ENCODE measurements at regions not wholly inside any gene's neighbourhood (a gene's known extent, or its start where the extent isn't known, plus 50 kb on each side); places are given as distances from the start of the nearest gene placed in this dataset.

- TF ChIP-seq, protein P1, sequence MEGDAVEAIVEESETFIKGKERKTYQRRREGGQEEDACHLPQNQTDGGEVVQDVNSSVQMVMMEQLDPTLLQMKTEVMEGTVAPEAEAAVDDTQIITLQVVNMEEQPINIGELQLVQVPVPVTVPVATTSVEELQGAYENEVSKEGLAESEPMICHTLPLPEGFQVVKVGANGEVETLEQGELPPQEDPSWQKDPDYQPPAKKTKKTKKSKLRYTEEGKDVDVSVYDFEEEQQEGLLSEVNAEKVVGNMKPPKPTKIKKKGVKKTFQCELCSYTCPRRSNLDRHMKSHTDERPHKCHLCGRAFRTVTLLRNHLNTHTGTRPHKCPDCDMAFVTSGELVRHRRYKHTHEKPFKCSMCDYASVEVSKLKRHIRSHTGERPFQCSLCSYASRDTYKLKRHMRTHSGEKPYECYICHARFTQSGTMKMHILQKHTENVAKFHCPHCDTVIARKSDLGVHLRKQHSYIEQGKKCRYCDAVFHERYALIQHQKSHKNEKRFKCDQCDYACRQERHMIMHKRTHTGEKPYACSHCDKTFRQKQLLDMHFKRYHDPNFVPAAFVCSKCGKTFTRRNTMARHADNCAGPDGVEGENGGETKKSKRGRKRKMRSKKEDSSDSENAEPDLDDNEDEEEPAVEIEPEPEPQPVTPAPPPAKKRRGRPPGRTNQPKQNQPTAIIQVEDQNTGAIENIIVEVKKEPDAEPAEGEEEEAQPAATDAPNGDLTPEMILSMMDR (IDR thresholded peaks at IDR 0.05), result no peak
- TF ChIP-seq POLR2A (IDR thresholded peaks at IDR 0.05), result no peak
Observed at GRCh38 chr3:40847551-40847992, 322.8 kb downstream of the ZNF621 start.

Measured in testis (tissue), 2 donors.